ENCODE measurements at regions not wholly inside any gene's neighbourhood (a gene's known extent, or its start where the extent isn't known, plus 50 kb on each side); places are given as distances from the start of the nearest gene placed in this dataset.

DNA sequence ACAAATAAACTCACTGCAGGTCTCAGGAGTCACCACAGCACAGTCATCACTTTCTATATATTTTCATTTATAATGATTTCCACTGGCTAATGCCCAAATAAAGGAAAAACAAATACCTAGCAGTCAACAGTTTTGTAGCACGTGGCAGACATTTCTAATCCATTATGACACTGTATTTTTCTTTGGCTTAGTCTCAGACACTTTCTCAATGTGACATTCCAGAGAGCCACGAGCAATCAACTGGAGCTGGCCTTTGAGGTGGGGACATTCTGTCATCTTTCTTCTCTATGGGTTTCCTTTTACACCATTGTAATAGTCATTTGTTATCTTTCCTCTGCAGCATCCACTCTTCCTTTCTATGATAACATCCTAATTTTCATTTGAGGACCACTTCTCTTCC lies 119.7 kb downstream of the WNT5A start:
- TF ChIP-seq CTCF (IDR thresholded peaks at IDR 0.05) (no peak), POLR2A (IDR thresholded peaks at IDR 0.05) (no peak), POLR2AphosphoS5 (IDR thresholded peaks at IDR 0.05) (no peak), EP300 (IDR thresholded peaks at IDR 0.05) (no peak)
